Prostate gland (tissue), 2 donors: ENCODE measurements at regions not wholly inside any gene's neighbourhood (a gene's known extent, or its start where the extent isn't known, plus 50 kb on each side); places are given as distances from the start of the nearest gene placed in this dataset.

ENCODE experiments used
- DNase-seq: peaks from one replicate; pipeline ENCODE4 v3.0.0-alpha.2; 2019; ENCODE audit warnings: low spot score
- H3K27ac ChIP-seq, 2 donors: fragments of 200-600 bp; sonication (generic); 2 replicates each; pipeline ENCODE4 v1.5.1; 2017 to 2019
- H3K27me3 ChIP-seq: fragments of 200-600 bp; sonication (generic); replicated peaks from 2 replicates; pipeline ENCODE4 v1.5.1; 2019; ENCODE audit not compliant: insufficient read depth
- H3K36me3 ChIP-seq, 2 donors: fragments of 200-600 bp; sonication (generic); 1 replicate in 1 of 2; 2 replicates in 1 of 2; pipeline versions ENCODE4 v1.5.1 to v1.8.1; 2017 to 2019
- H3K4me1 ChIP-seq: fragments of 200-600 bp; sonication (generic); replicated peaks from 2 replicates; pipeline ENCODE4 v1.5.1; 2019
- H3K4me3 ChIP-seq, 2 donors: fragments of 200-600 bp; sonication (generic); 2 replicates each; pipeline ENCODE4 v1.5.1; 2017 to 2019
- H3K9me3 ChIP-seq: fragments of 200-600 bp; sonication (generic); 2 replicates; pipeline ENCODE4 v1.5.1; 2017
- CTCF ChIP-seq, 4 experiments: fragments of 200-600 bp in 2 of 4; fragments of 450-650 bp in 2 of 4; sonication (generic) in 2 of 4; IDR thresholded peaks; 1 replicate in 3 of 4; 2 replicates in 1 of 4; pipeline ENCODE4 v1.5.1; 2016 to 2019; ENCODE audit warnings: antibody characterized with exemption in 4 of 4, mild to moderate bottlenecking in 2 of 4, moderate library complexity in 2 of 4
- POLR2A ChIP-seq: fragments of 450-650 bp; IDR thresholded peaks from one replicate; pipeline ENCODE4 v1.6.1; 2016; ENCODE audit warnings: antibody characterized with exemption, mild to moderate bottlenecking
- POLR2AphosphoS5 ChIP-seq: sonication (generic); formaldehyde crosslinking; IDR thresholded peaks from one replicate; pipeline ENCODE4 v1.6.1; 2017; ENCODE audit warnings: antibody characterized with exemption
- WGBS: methylation state at CpG from one replicate; pipeline ENCODE4 v1.1.5; 2018; 5-methylcytosine and 5-hydroxymethylcytosine counted together
- intact Hi-C: fragments of 100-400 bp; cut with DNase I; formaldehyde crosslinking; loops from one replicate; pipeline ENCODE4 v1.14.2; 2022

GRCh38 chr1:87518794-87519193 lies 190.1 kb downstream of the LMO4 start:
- TF ChIP-seq POLR2AphosphoS5: no peak
- no peak for TF ChIP-seq CTCF (IDR thresholded peaks at IDR 0.05)
- TF ChIP-seq POLR2A: no peak
- DNase-seq: no peak
- no peaks in the 10 kb centered on the region for H3K9me3 ChIP-seq
- WGBS: 82% methylated on average over 2 of the region's 2 CpGs
- no peaks in the 10 kb centered on the region for H3K27me3 ChIP-seq
- no peak overlapping the region for H3K4me3 ChIP-seq
- no peak overlapping the region for H3K27ac ChIP-seq
- H3K4me1 ChIP-seq: no peaks in the 10 kb centered on the region
- no peaks in the 10 kb centered on the region for H3K36me3 ChIP-seq
- intact Hi-C loops: no loop called here

- H3K27ac ChIP-seq: no peak overlapping the region
- 93% methylated on average over 2 of the region's 2 CpGs for WGBS
- no peaks in the 10 kb centered on the region for H3K9me3 ChIP-seq
- TF ChIP-seq POLR2AphosphoS5 (no peak), POLR2A (no peak), CTCF (IDR thresholded peaks at IDR 0.05) (no peak)
- no peak overlapping the region for H3K4me3 ChIP-seq
- H3K36me3 ChIP-seq: no peaks in the 10 kb centered on the region
- no peak for DNase-seq
- intact Hi-C loops: no loop called here
- H3K4me1 ChIP-seq: no peaks in the 10 kb centered on the region
- no peaks in the 10 kb centered on the region for H3K27me3 ChIP-seq
Measured at GRCh38 chr1:87521452-87521851, 192.8 kb downstream of the LMO4 start.

- Histone ChIP-seq H3K27me3 (no peaks in the 10 kb centered on the region), H3K27ac (no peak overlapping the region), H3K4me1 (no peaks in the 10 kb centered on the region), H3K36me3 (no peaks in the 10 kb centered on the region), H3K9me3 (no peaks in the 10 kb centered on the region), H3K4me3 (no peak overlapping the region)
- DNase-seq: no peak
- intact Hi-C loops: no loop called here
- WGBS: 61% methylated on average over 3 of the region's 3 CpGs
- no peak for TF ChIP-seq POLR2A
- no peak for TF ChIP-seq POLR2AphosphoS5
- TF ChIP-seq CTCF (IDR thresholded peaks at IDR 0.05): no peak
Measured at GRCh38 chr1:87523466-87523865, 194.8 kb downstream of the LMO4 start.

GRCh38 chr1:87524021-87524754 lies 195.5 kb downstream of the LMO4 start:
- intact Hi-C loops: no loop called here
- 58% methylated on average over 14 of the region's 14 CpGs for WGBS
- no peak overlapping the region for H3K4me3 ChIP-seq
- H3K36me3 ChIP-seq: no peaks in the 10 kb centered on the region
- H3K27ac ChIP-seq: no peak overlapping the region
- no peaks in the 10 kb centered on the region for H3K27me3 ChIP-seq
- no peaks in the 10 kb centered on the region for H3K4me1 ChIP-seq
- TF ChIP-seq CTCF (IDR thresholded peaks at IDR 0.05) (no peak), POLR2A (no peak), POLR2AphosphoS5 (no peak)
- DNase-seq: no peak
- no peaks in the 10 kb centered on the region for H3K9me3 ChIP-seq
